NCI-H2196 treated with DMSO at 0.1 percent for 48 hours (cell line): ENCODE measurements at regions not wholly inside any gene's neighbourhood (a gene's known extent, or its start where the extent isn't known, plus 50 kb on each side); places are given as distances from the start of the nearest gene placed in this dataset.

Experiments
- DNase-seq: peaks from one replicate; lab custom pipeline; 2025; ENCODE audit not compliant: unreplicated experiment; lab: John Stamatoyannopoulos, UW

- no peak for DNase-seq
Measured at GRCh38 chr1:182196897-182197870, 135.7 kb upstream of the ZNF648 start.

GRCh38 chr1:182195733-182196132 lies 134.2 kb upstream of the ZNF648 start:
- DNase-seq: no peak

- no peak for DNase-seq
Measured at GRCh38 chr1:182193908-182194550, 132.5 kb upstream of the ZNF648 start.

DNA sequence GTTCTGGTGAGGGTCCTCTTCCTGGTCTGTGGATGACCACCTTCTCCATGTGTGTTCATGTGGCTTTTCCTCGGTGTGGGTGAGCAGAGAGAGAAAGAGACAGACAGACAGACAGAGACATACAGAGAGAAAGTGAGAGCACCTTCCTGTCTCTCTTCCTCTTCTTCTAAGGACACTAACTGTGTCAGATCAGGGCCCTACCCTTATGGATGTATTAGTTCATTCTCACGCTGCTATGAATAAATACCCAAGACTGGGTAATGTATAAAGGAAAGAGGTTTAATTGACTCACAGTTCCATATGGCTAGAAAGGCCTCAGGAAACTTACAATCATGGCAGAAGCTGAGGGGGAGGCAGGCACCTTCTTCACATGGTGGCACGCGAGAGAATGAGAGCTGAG lies 131.5 kb upstream of the ZNF648 start:
- no peak for DNase-seq

DNA sequence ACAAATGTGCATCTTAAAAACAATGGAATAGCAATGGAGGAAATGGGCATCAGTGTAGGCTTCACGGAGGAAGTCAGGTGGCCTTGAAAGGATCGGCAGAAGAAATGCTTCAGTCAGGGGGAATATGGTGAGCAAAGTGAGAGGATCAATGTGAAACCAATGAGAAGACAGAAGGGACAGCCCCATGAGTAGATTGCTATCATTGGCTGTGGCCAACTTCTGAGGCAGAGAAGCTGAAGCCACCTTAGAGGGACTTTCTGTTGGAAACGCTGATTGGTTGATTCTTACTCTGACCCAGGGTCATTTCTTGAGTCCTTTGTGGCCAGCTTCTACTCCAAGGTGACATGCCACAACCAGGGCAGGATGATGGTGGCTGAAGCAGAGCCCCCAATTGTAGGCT lies 130.7 kb upstream of the ZNF648 start:
- DNase-seq: no peak

DNA sequence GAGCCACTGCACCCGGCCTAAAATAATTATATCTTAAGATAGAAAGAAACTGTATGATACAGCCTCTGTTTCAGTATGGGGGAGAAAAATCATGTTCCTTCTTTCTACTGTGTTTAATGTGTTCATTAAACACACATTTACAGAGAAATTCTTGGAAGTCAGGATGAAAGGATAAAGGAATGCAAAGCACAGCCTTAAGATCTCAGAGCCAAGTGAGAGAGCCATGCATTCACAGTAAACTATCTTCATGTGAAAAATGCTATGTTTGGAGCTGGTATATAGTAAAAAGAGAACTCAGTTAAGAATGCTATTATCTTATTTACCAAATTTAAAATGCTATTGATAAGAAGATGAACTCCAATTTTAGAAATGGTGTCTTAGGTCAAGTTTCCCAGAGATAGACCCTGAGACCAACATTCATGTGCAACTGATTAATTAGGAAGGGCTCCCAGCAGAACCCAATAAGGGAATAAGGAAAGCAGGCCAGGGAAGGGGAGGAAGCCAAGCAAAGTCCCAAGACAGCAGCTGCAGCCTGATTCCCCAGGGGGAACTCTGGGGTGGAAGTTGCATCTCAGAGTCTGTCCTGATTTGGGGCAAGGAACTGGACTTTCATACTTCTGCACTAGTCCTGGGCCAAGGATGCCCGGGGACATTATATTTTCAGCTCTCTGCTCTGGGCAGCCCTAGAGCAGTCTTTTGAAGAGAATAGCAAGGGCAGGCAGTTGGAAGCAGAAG lies 130.0 kb upstream of the ZNF648 start:
- DNase-seq: no peak

GRCh38 chr1:182189535-182190066 lies 128.1 kb upstream of the ZNF648 start:
- DNase-seq: no peak

- no peak for DNase-seq
Measured at GRCh38 chr1:182186757-182187146, 125.2 kb upstream of the ZNF648 start.

GRCh38 chr1:182185842-182186756 lies 124.6 kb upstream of the ZNF648 start:
- DNase-seq: peak; percentile 14

- DNase-seq: no peak
Measured at GRCh38 chr1:182185136-182185535, 123.6 kb upstream of the ZNF648 start.

GRCh38 chr1:182183606-182184005 lies 122.1 kb upstream of the ZNF648 start:
- no peak for DNase-seq

GRCh38 chr1:182182311-182182710 lies 120.8 kb upstream of the ZNF648 start:
- DNase-seq: no peak

- DNase-seq: no peak
Measured at GRCh38 chr1:182181167-182181572, 119.7 kb upstream of the ZNF648 start.

DNA sequence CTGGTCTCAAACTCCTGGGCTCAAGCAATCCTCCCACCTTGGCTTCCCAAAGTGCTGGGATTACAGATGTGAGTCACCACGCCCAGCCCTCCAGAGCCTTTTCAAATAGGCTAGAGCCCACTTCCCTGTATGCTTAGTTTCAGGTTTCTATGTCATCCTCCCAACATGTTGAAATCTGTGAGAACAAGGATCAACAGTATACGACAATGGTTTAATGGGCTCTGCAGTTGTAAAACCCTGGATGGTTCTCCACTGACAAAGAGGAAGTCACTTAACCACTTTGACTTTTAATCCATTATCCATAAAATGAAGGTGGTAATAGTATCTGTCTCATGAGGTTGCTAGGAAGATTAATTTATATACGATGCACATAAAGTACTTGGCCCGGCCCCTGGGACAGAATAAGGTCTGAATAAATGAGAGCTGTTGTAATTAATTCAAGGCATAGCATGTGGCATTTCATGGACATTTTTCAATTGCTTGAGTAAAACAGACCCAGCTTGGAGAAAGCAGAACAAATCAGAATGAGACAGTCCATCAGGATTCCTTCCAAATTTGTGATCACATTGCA lies 113.9 kb upstream of the ZNF648 start:
- DNase-seq: peak; percentile 68

DNA sequence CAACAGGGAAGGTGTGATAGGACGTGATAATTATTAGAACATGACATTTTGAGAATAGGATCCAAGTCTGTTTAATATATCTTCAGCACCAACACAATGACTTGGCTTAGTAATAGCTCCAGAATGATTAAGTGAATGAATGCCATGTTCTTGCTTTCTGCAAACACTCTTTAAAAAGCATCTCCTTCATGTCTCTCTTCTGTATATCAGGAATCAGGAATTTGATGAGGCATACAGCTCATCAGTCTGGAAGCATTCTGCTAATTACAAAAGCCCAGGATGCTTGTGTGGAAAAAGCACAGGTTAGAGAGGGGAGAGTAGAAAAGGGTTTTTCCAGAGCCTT lies 113.0 kb upstream of the ZNF648 start:
- DNase-seq: no peak

DNA sequence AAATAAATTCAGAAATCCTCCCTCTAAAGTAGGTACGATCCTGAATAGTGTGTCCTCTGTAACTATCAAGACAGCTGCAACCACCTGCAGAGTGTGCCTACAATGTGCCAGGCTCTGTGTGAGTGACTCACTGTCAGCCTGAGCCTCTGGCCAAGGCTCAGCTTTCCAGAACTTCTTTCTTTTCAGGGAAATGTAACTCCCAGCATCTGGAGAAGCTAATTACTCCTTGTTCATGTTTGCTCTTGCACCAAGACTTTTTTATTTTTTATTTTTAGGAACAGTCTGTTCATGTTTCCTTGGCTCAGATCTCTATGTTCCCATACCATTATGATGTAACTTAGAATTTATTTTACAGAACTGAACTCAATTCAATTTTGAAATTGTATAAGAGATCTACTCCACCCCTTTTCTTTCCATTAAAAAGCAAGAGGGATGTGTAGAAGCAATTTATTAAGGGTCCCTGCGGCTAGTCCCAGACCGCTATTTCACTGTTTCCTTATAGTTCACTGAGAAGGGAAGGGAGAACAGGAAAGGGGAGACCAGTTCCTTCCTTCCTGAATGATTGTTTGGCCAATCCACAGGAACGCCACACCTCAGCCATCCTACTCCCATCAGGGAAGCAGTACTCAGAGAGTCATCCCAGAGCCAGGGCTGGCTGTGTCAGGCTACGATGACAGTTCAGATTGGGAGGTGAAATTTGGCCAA lies 112.4 kb upstream of the ZNF648 start:
- no peak for DNase-seq

DNA sequence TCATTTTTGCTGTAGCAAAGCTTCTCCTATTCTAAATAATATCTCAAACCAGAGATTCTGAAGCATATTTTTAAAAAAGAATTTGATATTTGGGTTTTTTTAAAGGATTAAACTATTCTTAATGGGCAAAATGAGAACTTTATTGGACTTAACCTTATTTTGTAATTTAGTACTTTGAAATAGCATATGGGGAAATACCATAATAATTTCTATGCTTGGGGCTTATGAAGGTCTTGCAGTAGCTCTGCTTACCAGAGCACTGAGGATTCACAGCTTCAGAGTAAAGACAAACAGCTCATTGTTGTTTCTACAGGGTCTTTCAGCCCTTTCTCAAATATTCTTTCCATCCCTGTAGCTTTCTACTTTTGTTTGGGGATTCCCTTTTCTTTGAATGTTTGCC lies 111.2 kb upstream of the ZNF648 start:
- DNase-seq: no peak

- DNase-seq: no peak
Measured at GRCh38 chr1:182170891-182171461, 109.5 kb upstream of the ZNF648 start.

- DNase-seq: no peak
Measured at GRCh38 chr1:182169203-182169602, 107.7 kb upstream of the ZNF648 start.
